CD14-positive monocyte (primary cell): ENCODE measurements at regions not wholly inside any gene's neighbourhood (a gene's known extent, or its start where the extent isn't known, plus 50 kb on each side); places are given as distances from the start of the nearest gene placed in this dataset.

Source experiments
- DNase-seq, 3 donors: peaks; one replicate each; pipeline ENCODE4 v3.0.0-alpha.2; 2011 to 2022
- H2AFZ ChIP-seq: 2 replicates; pipeline ENCODE4 v1.6.0; 2012; ENCODE audit warnings: mild to moderate bottlenecking, low read depth, low read length, inconsistent platforms; ENCODE audit not compliant: insufficient read depth, poor library complexity, severe bottlenecking
- H3K27ac ChIP-seq, 2 donors: 1 replicate in 1 of 2; 2 replicates in 1 of 2; pipeline ENCODE4 v1.5.1; 2012 to 2013; ENCODE audit warnings: low read length in 2 of 2, control low read depth in 1 of 2, inconsistent platforms in 1 of 2, low read depth in 1 of 2, mild to moderate bottlenecking in 1 of 2
- H3K27me3 ChIP-seq, 2 donors: one replicate each; pipeline versions ENCODE4 v1.6.0 to v1.6.1; 2011 to 2013; ENCODE audit warnings: low read length in 2 of 2; ENCODE audit not compliant: control insufficient read depth in 2 of 2, insufficient read depth in 2 of 2
- H3K36me3 ChIP-seq, 2 donors: replicated peaks in 1 of 2; 1 replicate in 1 of 2; 2 replicates in 1 of 2; pipeline versions ENCODE4 v1.5.1 to v1.6.1; 2012 to 2013; ENCODE audit warnings: low read length in 2 of 2, control low read depth in 1 of 2, inconsistent platforms in 1 of 2, mild to moderate bottlenecking in 1 of 2; ENCODE audit not compliant: insufficient read depth in 2 of 2, control insufficient read depth in 1 of 2
- H3K4me1 ChIP-seq, 2 donors: 1 replicate in 1 of 2; 2 replicates in 1 of 2; pipeline versions ENCODE4 v1.5.1 to v1.6.1; 2012 to 2013; ENCODE audit warnings: low read length in 2 of 2, control low read depth in 1 of 2, inconsistent platforms in 1 of 2, mild to moderate bottlenecking in 1 of 2, moderate library complexity in 1 of 2; ENCODE audit not compliant: insufficient read depth in 2 of 2, control insufficient read depth in 1 of 2
- H3K4me2 ChIP-seq: replicated peaks from 2 replicates; pipeline ENCODE3; 2012; ENCODE audit warnings: low read length, moderate library complexity, mild to moderate bottlenecking; ENCODE audit not compliant: poor library complexity, severe bottlenecking; ENCODE audit errors: extremely low read depth
- H3K4me3 ChIP-seq, 3 experiments: fragments of 200-600 bp in 1 of 3; sonication (generic) in 1 of 3; replicated peaks in 1 of 3; 1 replicate in 2 of 3; 2 replicates in 1 of 3; pipeline ENCODE4 v1.5.1; 2011 to 2013; ENCODE audit warnings: low read length in 3 of 3, mild to moderate bottlenecking in 3 of 3, control low read depth in 2 of 3, low read depth in 2 of 3, inconsistent platforms in 1 of 3, moderate library complexity in 1 of 3
- H3K79me2 ChIP-seq: 2 replicates; pipeline ENCODE4 v1.6.0; 2012; ENCODE audit warnings: mild to moderate bottlenecking, control low read depth, inconsistent platforms, low read length, moderate library complexity; ENCODE audit not compliant: insufficient read depth
- H3K9ac ChIP-seq: 2 replicates; pipeline ENCODE4 v1.6.0; 2017; ENCODE audit warnings: low read length, mild to moderate bottlenecking; ENCODE audit not compliant: insufficient read depth, poor library complexity, severe bottlenecking
- H3K9me3 ChIP-seq, 2 donors: replicated peaks in 1 of 2; 1 replicate in 1 of 2; 2 replicates in 1 of 2; pipeline versions ENCODE4 v1.5.1 to v1.6.1; 2012 to 2013; ENCODE audit warnings: low read length in 2 of 2, control low read depth in 1 of 2; ENCODE audit not compliant: control insufficient read depth in 1 of 2, insufficient read depth in 1 of 2
- H4K20me1 ChIP-seq: 2 replicates; pipeline ENCODE4 v1.6.0; 2012; ENCODE audit warnings: mild to moderate bottlenecking, low read length, control low read depth, moderate library complexity; ENCODE audit not compliant: insufficient read depth
- H3K27ac Mint-ChIP-seq, 7 donors: one replicate each; pipeline ENCODE4 v1.8.0; 2020; ENCODE audit warnings: mild to moderate bottlenecking in 7 of 7, mixed read lengths in 7 of 7, moderate library complexity in 6 of 7, inconsistent platforms in 2 of 7
- H3K27me3 Mint-ChIP-seq, 3 donors: one replicate each; pipeline ENCODE4 v1.8.0; 2021 to 2022; ENCODE audit warnings: low read depth in 3 of 3, mild to moderate bottlenecking in 3 of 3, mixed read lengths in 3 of 3, moderate library complexity in 3 of 3, inconsistent platforms in 1 of 3
- H3K36me3 Mint-ChIP-seq, 2 donors: one replicate each; pipeline ENCODE4 v1.8.0; 2020; ENCODE audit warnings: mixed read lengths in 2 of 2, inconsistent platforms in 1 of 2, mild to moderate bottlenecking in 1 of 2
- H3K4me1 Mint-ChIP-seq: one replicate; pipeline ENCODE4 v1.8.0; 2020; ENCODE audit warnings: mild to moderate bottlenecking, mixed read lengths
- H3K4me3 Mint-ChIP-seq, 2 donors: one replicate each; pipeline ENCODE4 v1.8.0; 2020; ENCODE audit warnings: mild to moderate bottlenecking in 2 of 2, mixed read lengths in 2 of 2, moderate library complexity in 1 of 2
- H3K9me3 Mint-ChIP-seq, 7 donors: one replicate each; pipeline ENCODE4 v1.8.0; 2020 to 2022; ENCODE audit warnings: mixed read lengths in 7 of 7, mild to moderate bottlenecking in 6 of 7, moderate library complexity in 6 of 7, inconsistent platforms in 2 of 7
- CTCF ChIP-seq: fragments of 200-600 bp; IDR thresholded peaks from one replicate; pipeline ENCODE4 v1.8.0; 2022; ENCODE audit warnings: antibody characterized with exemption, mild to moderate bottlenecking
- WGBS: methylation state at CpG from one replicate; pipeline ENCODE4 v1.1.5; 2013; ENCODE audit warnings: missing lambda C conversion rate; ENCODE audit not compliant: insufficient coverage; 5-methylcytosine and 5-hydroxymethylcytosine counted together
- intact Hi-C, 2 donors: fragments of 100-400 bp; cut with micrococcal nuclease; formaldehyde crosslinking; loops; one replicate each; pipeline versions ENCODE4 v1.15.0 to v1.15.1; 2023

- H3K27me3 ChIP-seq, result no peaks in the 10 kb centered on the region
- no peaks in the 10 kb centered on the region for H3K9me3 ChIP-seq
- H3K27ac Mint-ChIP-seq, result no peak overlapping the region
- H4K20me1 ChIP-seq, result no peaks in the 10 kb centered on the region
- H3K4me3 Mint-ChIP-seq, result no peak overlapping the region
- no peak for TF ChIP-seq CTCF
- no peak overlapping the region for H2AFZ ChIP-seq
- H3K36me3 ChIP-seq, result no peaks in the 10 kb centered on the region
- H3K36me3 Mint-ChIP-seq, result no peaks in the 10 kb centered on the region
- H3K79me2 ChIP-seq, result no peaks in the 10 kb centered on the region
- H3K27me3 Mint-ChIP-seq, result no peaks in the 10 kb centered on the region
- H3K9ac ChIP-seq, result no peak overlapping the region
- H3K4me3 ChIP-seq, result no peak overlapping the region
- H3K9me3 Mint-ChIP-seq, result peaks cover 0 to 8% (median 3%) of the 10 kb centered on the region in 7 donors
- peaks cover 22 to 36% of the 10 kb centered on the region in 2 donors for H3K4me1 ChIP-seq
- DNase-seq, result no peak
- peaks cover 33% of the 10 kb centered on the region for H3K4me1 Mint-ChIP-seq
- H3K27ac ChIP-seq, result no peak overlapping the region
- no peak overlapping the region for H3K4me2 ChIP-seq
- WGBS, result 73% methylated on average over 4 of the region's 5 CpGs
- intact Hi-C loops, result no loop called here
Observed at GRCh38 chr16:58885528-58886170, 151.5 kb upstream of the GOT2 start.

DNA sequence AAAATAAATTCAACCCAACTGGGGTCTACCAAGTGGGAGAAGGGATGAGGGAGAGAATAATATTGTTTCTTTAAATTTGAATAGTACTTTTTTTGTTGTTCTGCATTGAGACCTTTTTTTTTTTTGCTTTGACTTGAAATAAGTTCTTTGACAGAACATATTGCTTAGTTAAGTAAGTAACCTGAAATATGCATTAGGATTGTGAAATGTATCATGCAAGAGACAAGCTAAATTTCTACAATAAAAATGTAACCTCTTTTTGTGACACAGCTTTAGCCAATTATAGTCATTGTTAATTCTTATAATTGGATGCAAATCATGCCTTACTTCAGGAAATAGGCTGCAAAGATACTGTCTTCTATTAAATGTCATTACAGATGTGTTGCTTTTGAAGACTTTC lies 150.0 kb upstream of the GOT2 start:
- Histone ChIP-seq H3K79me2 (no peaks in the 10 kb centered on the region), H3K4me3 (no peak overlapping the region), H3K4me2 (no peak overlapping the region), H3K9me3 (peaks cover 4 to 13% of the 10 kb centered on the region in 2 donors), H2AFZ (no peak overlapping the region), H3K9ac (no peak overlapping the region), H4K20me1 (no peaks in the 10 kb centered on the region), H3K4me1 (peaks cover 29 to 44% of the 10 kb centered on the region in 2 donors), H3K27ac (peak overlapping the region in 1 of 2 donors; percentile 83), H3K36me3 (no peaks in the 10 kb centered on the region), H3K27me3 (no peaks in the 10 kb centered on the region)
- Mint-ChIP-seq H3K36me3 (peaks cover 0 to 2% of the 10 kb centered on the region in 2 donors), H3K4me3 (no peak overlapping the region), H3K9me3 (peaks cover 10 to 16% (median 13%) of the 10 kb centered on the region in 7 donors), H3K4me1 (peaks cover 42% of the 10 kb centered on the region), H3K27ac (peak overlapping the region in 6 of 7 donors; percentile 7 to 89 (median 68)), H3K27me3 (peaks cover 0 to 3% (median 0%) of the 10 kb centered on the region in 3 donors)
- no peak for TF ChIP-seq CTCF
- DNase-seq, result no peak
- intact Hi-C loops, result no loop called here
